B cell (primary cell): ENCODE measurements at regions not wholly inside any gene's neighbourhood (a gene's known extent, or its start where the extent isn't known, plus 50 kb on each side); places are given as distances from the start of the nearest gene placed in this dataset.

Experiments used
- CTCF ChIP-seq: fragments of 200-600 bp; IDR thresholded peaks from one replicate; pipeline ENCODE4 v1.8.0; 2022; ENCODE audit warnings: antibody characterized with exemption, mild to moderate bottlenecking
- EZH2 ChIP-seq: IDR thresholded peaks from 2 replicates; pipeline ENCODE4 v1.6.1; 2012; ENCODE audit warnings: borderline replicate concordance, low read depth, mild to moderate bottlenecking, moderate library complexity, low read length; ENCODE audit not compliant: insufficient read depth, poor library complexity, severe bottlenecking

- TF ChIP-seq CTCF (no peak), EZH2 (no peak)
Observed at GRCh38 chrX:125810856-125811255, 355.2 kb downstream of the DCAF12L2 start.
